A549 (cell line): ENCODE measurements at regions not wholly inside any gene's neighbourhood (a gene's known extent, or its start where the extent isn't known, plus 50 kb on each side); places are given as distances from the start of the nearest gene placed in this dataset.

Experiments used
- ATAC-seq, 2 experiments: fragments of 200-7000 bp in 1 of 2; fragments of >200 bp in 1 of 2; cut with Nextera tagmentation in 1 of 2; cut with Tn5 transposase in 1 of 2; 3 replicates each; pipeline versions ENCODE4 v1.8.0 to v1.9.1; 2018 to 2020; ENCODE audit warnings: mild to moderate bottlenecking in 1 of 2, moderate library complexity in 1 of 2
- CTCF ChIA-PET: fragments of 300-600 bp; sonication (Branson Sonifier 250); formaldehyde crosslinking; extraction: SDS; loops from one replicate; lab custom pipeline; 2021; ENCODE audit warnings: antibody characterized with exemption, inconsistent platforms; lab: Yijun Ruan, JAX
- POLR2A ChIA-PET: fragments of 350-600 bp; formaldehyde crosslinking; extraction: SDS; loops from one replicate; lab custom pipeline; 2021; ENCODE audit warnings: antibody characterized with exemption, inconsistent platforms; lab: Yijun Ruan, JAX
- DNase-seq, 2 experiments: peaks; one replicate each; pipeline versions ENCODE4 v3.0.0 to v3.0.0-alpha.2; 2011 to 2016; ENCODE audit warnings: low read depth in 1 of 2, low spot score in 1 of 2
- FAIRE-seq: peaks from 2 replicates; lab custom pipeline; 2011; peaks lifted over from hg19 to GRCh38; lab: Jason Lieb, UNC
- H3K27ac ChIP-seq, 2 experiments: fragments of >200 bp; sonication (Bioruptor Twin); formaldehyde crosslinking; 3 replicates each; pipeline ENCODE4 v1.5.1; 2016 to 2017
- H3K4me1 ChIP-seq: fragments of >200 bp; sonication (Bioruptor Twin); formaldehyde crosslinking; 3 replicates; pipeline ENCODE4 v1.6.1; 2016
- H3K4me2 ChIP-seq: fragments of >200 bp; sonication (Bioruptor Twin); formaldehyde crosslinking; 3 replicates; pipeline ENCODE4 v1.6.1; 2016
- H3K4me3 ChIP-seq: fragments of >200 bp; sonication (Bioruptor Twin); formaldehyde crosslinking; 3 replicates; pipeline ENCODE4 v1.5.1; 2016
- H3K9me3 ChIP-seq: fragments of >200 bp; sonication (Bioruptor Twin); formaldehyde crosslinking; 3 replicates; pipeline ENCODE4 v1.6.1; 2016
- CBX2 ChIP-seq: fragments of 200-600 bp; sonication (generic); IDR thresholded peaks from 2 replicates; pipeline ENCODE4 v1.6.1; 2016; ENCODE audit warnings: low read depth, mild to moderate bottlenecking, borderline replicate concordance
- CEBPB ChIP-seq, 2 experiments: fragments of >200 bp in 1 of 2; sonication (Bioruptor Twin) in 1 of 2; formaldehyde crosslinking in 1 of 2; IDR thresholded peaks; 2 replicates each; pipeline ENCODE4 v1.6.1; 2012 to 2016
- ELK1 ChIP-seq: fragments of 150-350 bp; IDR thresholded peaks from 2 replicates; pipeline ENCODE4 v1.6.1; 2014; ENCODE audit warnings: low read depth, mild to moderate bottlenecking, low read length
- FOSB ChIP-seq: fragments of 250-450 bp; sonication (Bioruptor Pico); IDR thresholded peaks from 2 replicates; pipeline ENCODE4 v1.5.0; 2020; ENCODE audit warnings: mild to moderate bottlenecking, moderate library complexity
- FOSL2 ChIP-seq, 2 experiments: fragments of 450-650 bp in 1 of 2; fragments of >200 bp in 1 of 2; sonication (Bioruptor Twin) in 1 of 2; formaldehyde crosslinking; IDR thresholded peaks; 2 replicates each; pipeline versions ENCODE4 v1.5.0 to v1.6.1; 2016 to 2020; ENCODE audit warnings: mild to moderate bottlenecking in 1 of 2, moderate library complexity in 1 of 2
- FOXS1 ChIP-seq: fragments of 250-450 bp; sonication (Bioruptor Pico); IDR thresholded peaks from 2 replicates; pipeline ENCODE4 v1.5.0; 2020; ENCODE audit warnings: mild to moderate bottlenecking, moderate library complexity
- GATA3 ChIP-seq: IDR thresholded peaks from 2 replicates; pipeline ENCODE4 v1.6.1; 2012; ENCODE audit warnings: borderline replicate concordance
- HEYL ChIP-seq: fragments of 250-450 bp; sonication (Bioruptor Pico); IDR thresholded peaks from 2 replicates; pipeline ENCODE4 v1.8.0; 2021; ENCODE audit warnings: mild to moderate bottlenecking, moderate library complexity
- HOXA7 ChIP-seq: fragments of 250-450 bp; sonication (Bioruptor Pico); IDR thresholded peaks from 2 replicates; pipeline ENCODE4 v1.5.0; 2020; ENCODE audit warnings: mild to moderate bottlenecking, moderate library complexity
- KDM1A ChIP-seq: fragments of 200-600 bp; sonication (generic); IDR thresholded peaks from 2 replicates; pipeline ENCODE4 v1.6.1; 2016; ENCODE audit warnings: low read depth, mild to moderate bottlenecking
- MAFK ChIP-seq: fragments of 450-650 bp; IDR thresholded peaks from 2 replicates; pipeline ENCODE4 v1.6.1; 2014; ENCODE audit not compliant: partially characterized antibody
- NFE2L2 ChIP-seq: fragments of 150-350 bp; conservative IDR thresholded peaks from 2 replicates; pipeline ENCODE4 v1.6.1; 2014; ENCODE audit warnings: low read length
- NPAS2 ChIP-seq: fragments of 250-450 bp; sonication (Bioruptor Pico); IDR thresholded peaks from 2 replicates; pipeline ENCODE4 v1.8.0; 2022; ENCODE audit warnings: mild to moderate bottlenecking, moderate library complexity, borderline replicate concordance
- NR3C1 ChIP-seq: fragments of >200 bp; sonication (Bioruptor Twin); formaldehyde crosslinking; IDR thresholded peaks from 3 replicates; pipeline ENCODE4 v1.6.1; 2017
- PHF8 ChIP-seq: fragments of 200-600 bp; sonication (generic); IDR thresholded peaks from 2 replicates; pipeline ENCODE4 v1.6.1; 2016; ENCODE audit warnings: low read depth, mild to moderate bottlenecking, antibody characterized with exemption, moderate library complexity, borderline replicate concordance
- RCOR1 ChIP-seq: fragments of 150-350 bp; IDR thresholded peaks from 2 replicates; pipeline ENCODE4 v1.6.1; 2014; ENCODE audit warnings: antibody characterized with exemption, low read length, low read depth
- RFX5 ChIP-seq: fragments of 450-650 bp; IDR thresholded peaks from 2 replicates; pipeline ENCODE4 v1.7.1; 2014; ENCODE audit warnings: antibody characterized with exemption, mild to moderate bottlenecking, moderate library complexity
- RNF2 ChIP-seq: fragments of 200-600 bp; sonication (generic); IDR thresholded peaks from 2 replicates; pipeline ENCODE4 v1.6.1; 2016; ENCODE audit warnings: low read depth, mild to moderate bottlenecking, antibody characterized with exemption, moderate library complexity, borderline replicate concordance
- USF2 ChIP-seq: fragments of 450-650 bp; IDR thresholded peaks from 2 replicates; pipeline ENCODE4 v1.6.1; 2014; ENCODE audit warnings: antibody characterized with exemption
- ZNF302 ChIP-seq: fragments of 250-450 bp; sonication (Bioruptor Pico); IDR thresholded peaks from 2 replicates; pipeline ENCODE4 v1.9.0; 2021; ENCODE audit warnings: inconsistent platforms, mild to moderate bottlenecking, moderate library complexity
- ZSCAN20 ChIP-seq: fragments of 250-450 bp; sonication (Bioruptor Pico); IDR thresholded peaks from 2 replicates; pipeline ENCODE4 v1.8.0; 2022; ENCODE audit warnings: mild to moderate bottlenecking, moderate library complexity
- WGBS: methylation state at CpG from one replicate; pipeline ENCODE4 v1.1.6; 2017; ENCODE audit errors: missing lambda C conversion rate; 5-methylcytosine and 5-hydroxymethylcytosine counted together
- TF ChIP-seq, protein P1 (sequence below): fragments of 250-450 bp; sonication (Bioruptor Pico); IDR thresholded peaks from 2 replicates; pipeline ENCODE4 v1.5.0; 2020; ENCODE audit warnings: low read depth, mild to moderate bottlenecking, moderate library complexity
- TF ChIP-seq, protein P2 (sequence below): fragments of 250-450 bp; sonication (Bioruptor Pico); IDR thresholded peaks from 2 replicates; pipeline ENCODE4 v1.5.0; 2021; ENCODE audit warnings: mild to moderate bottlenecking, moderate library complexity, borderline replicate concordance

- ChIA-PET POLR2A (no interaction called here), CTCF (interaction anchor here (1.4 kb wide), 1 partner anchor 445 kb away, joined by 5 read pairs; no protein-coding TSS in a partner anchor)
- Histone ChIP-seq H3K27ac (no peak overlapping the region), H3K4me2 (no peak overlapping the region), H3K4me1 (peaks cover 12% of the 10 kb centered on the region), H3K4me3 (no peak overlapping the region), H3K9me3 (no peaks in the 10 kb centered on the region)
- DNase-seq (no peak), ATAC-seq (no peak), FAIRE-seq (no peak)
- no peak for TF ChIP-seq CEBPB (IDR thresholded peaks at IDR 0.05)
- no peak for TF ChIP-seq PHF8
- TF ChIP-seq GATA3, result no peak
- TF ChIP-seq NFE2L2, result no peak
- TF ChIP-seq RNF2, result no peak
- no peak for TF ChIP-seq ZSCAN20 (CRISPR knock-in tag)
- TF ChIP-seq, protein P1, sequence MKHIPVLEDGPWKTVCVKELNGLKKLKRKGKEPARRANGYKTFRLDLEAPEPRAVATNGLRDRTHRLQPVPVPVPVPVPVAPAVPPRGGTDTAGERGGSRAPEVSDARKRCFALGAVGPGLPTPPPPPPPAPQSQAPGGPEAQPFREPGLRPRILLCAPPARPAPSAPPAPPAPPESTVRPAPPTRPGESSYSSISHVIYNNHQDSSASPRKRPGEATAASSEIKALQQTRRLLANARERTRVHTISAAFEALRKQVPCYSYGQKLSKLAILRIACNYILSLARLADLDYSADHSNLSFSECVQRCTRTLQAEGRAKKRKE (CRISPR knock-in tag), result no peak
- TF ChIP-seq FOXS1 (CRISPR knock-in tag), result no peak
- TF ChIP-seq FOSB (CRISPR knock-in tag), result no peak
- TF ChIP-seq RCOR1, result no peak
- no peak for TF ChIP-seq RFX5
- TF ChIP-seq USF2, result no peak
- TF ChIP-seq MAFK, result no peak
These were observed 361.6 kb upstream of the SLC30A5 start for GRCh38 chr5:68732251-68732650.

GRCh38 chr5:68734781-68735180 lies 359.0 kb upstream of the SLC30A5 start:
- H3K4me2 ChIP-seq, result no peak overlapping the region
- H3K9me3 ChIP-seq, result no peaks in the 10 kb centered on the region
- WGBS, result 68% methylated on average over 4 of the region's 4 CpGs
- H3K4me1 ChIP-seq, result peaks cover 12% of the 10 kb centered on the region
- no peak overlapping the region for H3K4me3 ChIP-seq
- H3K27ac ChIP-seq, result no peak overlapping the region
- ChIA-PET POLR2A (no interaction called here), CTCF (interaction anchor here (0.7 to 0.8 kb wide), 2 partner anchors 12 to 449 kb away, joined by 3 read pairs; no protein-coding TSS in a partner anchor)
- ATAC-seq (no peak), DNase-seq (no peak), FAIRE-seq (no peak)
- TF ChIP-seq, protein P1 (CRISPR knock-in tag), result no peak
- no peak for TF ChIP-seq ZNF302 (CRISPR knock-in tag)

GRCh38 chr5:68738236-68738635 lies 355.6 kb upstream of the SLC30A5 start:
- Histone ChIP-seq H3K9me3 (no peaks in the 10 kb centered on the region), H3K27ac (no peak overlapping the region), H3K4me3 (no peak overlapping the region), H3K4me2 (no peak overlapping the region), H3K4me1 (no peaks in the 10 kb centered on the region)
- ChIA-PET CTCF (interaction anchor here (0.7 to 1.5 kb wide), 3 partner anchors 14 to 53 kb away, joined by 3 read pairs; no protein-coding TSS in a partner anchor), POLR2A (no interaction called here)
- no peak for ATAC-seq
- FAIRE-seq, result no peak
- no peak for TF ChIP-seq NR3C1
- TF ChIP-seq KDM1A, result no peak
- no peak for TF ChIP-seq CBX2
- no peak for TF ChIP-seq HOXA7 (CRISPR knock-in tag)
- no peak for TF ChIP-seq FOSL2 (IDR thresholded peaks at IDR 0.05)
- no peak for TF ChIP-seq FOSL2 (CRISPR knock-in tag; IDR thresholded peaks at IDR 0.05)
- no peak for TF ChIP-seq PHF8
- TF ChIP-seq RCOR1, result no peak
- TF ChIP-seq USF2, result no peak
- TF ChIP-seq HEYL (CRISPR knock-in tag), result no peak
- TF ChIP-seq ELK1, result no peak
- TF ChIP-seq, protein P2, sequence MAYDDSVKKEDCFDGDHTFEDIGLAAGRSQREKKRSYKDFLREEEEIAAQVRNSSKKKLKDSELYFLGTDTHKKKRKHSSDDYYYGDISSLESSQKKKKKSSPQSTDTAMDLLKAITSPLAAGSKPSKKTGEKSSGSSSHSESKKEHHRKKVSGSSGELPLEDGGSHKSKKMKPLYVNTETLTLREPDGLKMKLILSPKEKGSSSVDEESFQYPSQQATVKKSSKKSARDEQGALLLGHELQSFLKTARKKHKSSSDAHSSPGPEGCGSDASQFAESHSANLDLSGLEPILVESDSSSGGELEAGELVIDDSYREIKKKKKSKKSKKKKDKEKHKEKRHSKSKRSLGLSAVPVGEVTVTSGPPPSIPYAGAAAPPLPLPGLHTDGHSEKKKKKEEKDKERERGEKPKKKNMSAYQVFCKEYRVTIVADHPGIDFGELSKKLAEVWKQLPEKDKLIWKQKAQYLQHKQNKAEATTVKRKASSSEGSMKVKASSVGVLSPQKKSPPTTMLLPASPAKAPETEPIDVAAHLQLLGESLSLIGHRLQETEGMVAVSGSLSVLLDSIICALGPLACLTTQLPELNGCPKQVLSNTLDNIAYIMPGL (CRISPR knock-in tag), result no peak
- no peak for TF ChIP-seq NPAS2
- no peak for TF ChIP-seq MAFK
- TF ChIP-seq, all 56 proteins: peak for 0
- 62% methylated on average over 9 of the region's 9 CpGs for WGBS
- no peak for DNase-seq
